GM12891 (cell line): ENCODE measurements at regions not wholly inside any gene's neighbourhood (a gene's known extent, or its start where the extent isn't known, plus 50 kb on each side); places are given as distances from the start of the nearest gene placed in this dataset.

Experiments used
- PAX5 ChIP-seq: IDR thresholded peaks from 2 replicates; pipeline ENCODE4 v1.6.1; 2011; ENCODE audit warnings: low read length, moderate library complexity, mild to moderate bottlenecking; ENCODE audit not compliant: insufficient read depth, severe bottlenecking
- POLR2A ChIP-seq: IDR thresholded peaks from 2 replicates; pipeline ENCODE4 v1.6.1; 2011; ENCODE audit warnings: low read depth, low read length, control low read depth
- POLR2AphosphoS5 ChIP-seq: IDR thresholded peaks from 2 replicates; pipeline ENCODE4 v1.6.1; 2011; ENCODE audit warnings: low read depth, low read length, control low read depth
- POU2F2 ChIP-seq: IDR thresholded peaks from 2 replicates; pipeline ENCODE4 v1.6.1; 2011; ENCODE audit warnings: low read depth, mild to moderate bottlenecking, control low read depth, low read length, moderate library complexity
- SPI1 ChIP-seq: IDR thresholded peaks from 2 replicates; pipeline ENCODE4 v1.6.1; 2011; ENCODE audit warnings: low read depth, low read length, control low read depth
- TAF1 ChIP-seq: IDR thresholded peaks from 2 replicates; pipeline ENCODE4 v1.6.1; 2011; ENCODE audit warnings: low read depth, low read length, control low read depth

DNA sequence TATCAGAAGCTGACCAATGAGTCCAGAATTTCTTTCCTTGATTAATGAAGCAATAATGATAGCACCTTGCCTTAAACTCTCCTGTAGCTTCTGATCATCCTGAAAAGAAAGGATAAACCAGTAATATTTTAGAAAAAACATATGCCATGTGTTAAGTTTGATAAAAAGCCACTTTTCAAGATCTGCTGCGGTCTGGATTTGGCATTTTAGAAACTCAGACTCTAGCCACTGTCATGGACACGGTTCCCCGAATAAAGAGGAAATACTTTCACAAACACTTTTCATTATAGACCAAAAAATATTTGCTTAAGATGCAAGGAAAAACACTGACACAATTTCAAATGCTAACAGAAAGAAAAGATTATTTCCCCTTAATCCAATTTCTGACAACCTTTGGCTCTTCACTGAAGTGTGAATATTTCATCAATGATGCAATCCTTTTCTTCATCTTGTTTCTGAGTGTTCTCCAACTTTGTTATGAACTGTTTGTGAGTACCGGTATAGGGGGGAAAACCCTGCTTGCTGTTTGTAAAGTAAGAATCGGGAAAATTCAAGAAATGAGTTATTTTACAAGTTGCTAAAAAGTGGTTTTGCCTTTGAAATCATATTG, 329.5 kb downstream of the CRPPA start:
- TF ChIP-seq POLR2A (no peak), POLR2AphosphoS5 (no peak), TAF1 (no peak), POU2F2 (no peak), SPI1 (no peak), PAX5 (no peak)
